ENCODE measurements at regions not wholly inside any gene's neighbourhood (a gene's known extent, or its start where the extent isn't known, plus 50 kb on each side); places are given as distances from the start of the nearest gene placed in this dataset.

GRCh38 chr9:18240213-18240612, 233.7 kb upstream of the ADAMTSL1 start:
- Histone ChIP-seq H3K4me1 (ENCODE audit: insufficient read depth, low read length) (no peaks in the 10 kb centered on the region), H3K23me2 (ENCODE audit: insufficient read length, low read depth, low read length, poor library complexity, severe bottlenecking) (no peaks in the 10 kb centered on the region), H3T11ph (ENCODE audit: low read length) (no peak overlapping the region), H3K9ac (ENCODE audit: extremely low read depth, insufficient read length, low read length) (no peak overlapping the region), H3K14ac (ENCODE audit: insufficient read depth, low read length) (no peak overlapping the region), H4K8ac (replicated peaks; ENCODE audit: insufficient read length, low read depth, low read length) (no peak overlapping the region), H3K56ac (ENCODE audit: insufficient read length, low read depth, low read length) (no peak overlapping the region), H3K23ac (ENCODE audit: insufficient read length, low read depth, low read length) (no peak overlapping the region), H3K18ac (ENCODE audit: insufficient read length, low read depth, low read length) (no peak overlapping the region), H3K4ac (ENCODE audit: low read depth, low read length) (no peak overlapping the region), H3K27ac (ENCODE audit: insufficient read length, low read depth, low read length) (no peak overlapping the region), H2AK5ac (ENCODE audit: insufficient read length, low read length) (no peak overlapping the region), H2AFZ (ENCODE audit: low read length) (no peak overlapping the region), H3K9me3 (ENCODE audit: control insufficient read depth, low read depth, low read length) (no peaks in the 10 kb centered on the region), H2BK12ac (ENCODE audit: insufficient read length, low read depth, low read length) (no peak overlapping the region), H4K91ac (ENCODE audit: insufficient read length, low read depth, low read length) (no peak overlapping the region), H2BK120ac (ENCODE audit: low read depth, low read length, poor library complexity, severe bottlenecking) (no peak overlapping the region), H4K5ac (ENCODE audit: insufficient read length, low read depth, low read length) (no peak overlapping the region), H2BK20ac (ENCODE audit: low read depth, low read length, poor library complexity, severe bottlenecking) (no peak overlapping the region), H3K4me2 (ENCODE audit: insufficient read depth, insufficient read length, low read length) (no peak overlapping the region), H2BK15ac (ENCODE audit: low read depth, low read length) (no peak overlapping the region), H3K79me1 (ENCODE audit: insufficient read depth, low read depth, low read length, poor library complexity, severe bottlenecking) (no peaks in the 10 kb centered on the region), H4K20me1 (ENCODE audit: control insufficient read depth, insufficient read depth, insufficient read length) (no peaks in the 10 kb centered on the region), H2BK5ac (ENCODE audit: insufficient read length, low read length) (no peak overlapping the region), H3K27me3 (ENCODE audit: insufficient read depth, low read length) (no peaks in the 10 kb centered on the region), H3K79me2 (ENCODE audit: insufficient read depth, low read length) (no peaks in the 10 kb centered on the region)
- Mint-ChIP-seq H3K36me3 (ENCODE audit: insufficient read depth in 1 of 3, low read depth in 3 of 3) (no peaks in the 10 kb centered on the region), H3K27me3 (ENCODE audit: low read depth) (no peaks in the 10 kb centered on the region), H3K4me1 (no peaks in the 10 kb centered on the region; a peak in 1 of 4 replicates), H3K9me3 (peaks cover 5 to 9% of the 10 kb centered on the region in 2 experiments; a peak in 4 of 5 replicates), H3K27ac (no peak overlapping the region), H3K4me3 (no peak overlapping the region)
- no peak for DNase-seq
- no peak for TF ChIP-seq CTCF (conservative IDR thresholded peaks at IDR 0.05)
- no CpG with 5 or more reads among the region's 2 CpGs for WGBS (ENCODE audit: extremely low coverage, insufficient read length, low lambda C conversion rate)
